ENCODE measurements at regions not wholly inside any gene's neighbourhood (a gene's known extent, or its start where the extent isn't known, plus 50 kb on each side); places are given as distances from the start of the nearest gene placed in this dataset.
"Not testable (repeated sequence)": the region's sequence is repeated elsewhere in the genome, so short reads cannot be mapped to it uniquely, and the experiment has no call there.

GRCh38 chr14:105721996-105722709, 195.8 kb downstream of the TMEM121 start:
- H4K20me1 ChIP-seq; H3K4me2 ChIP-seq; H3K9ac ChIP-seq; H3K9me3 ChIP-seq (replicated peaks in 1 of 11); H3K27ac ChIP-seq; H3K27me3 ChIP-seq; H3K36me3 ChIP-seq; H3K4me3 ChIP-seq: not testable (repeated sequence)
- H3K4me1 ChIP-seq = peaks cover 0 to 16% (median 14%) of the 10 kb centered on the region in 10 experiments; a peak in 14 of 20 replicates

GRCh38 chr14:105723271-105723670, 196.9 kb downstream of the TMEM121 start:
- not testable (repeated sequence) for H3K4me3 ChIP-seq; H4K20me1 ChIP-seq; H3K36me3 ChIP-seq; H3K9ac ChIP-seq; H3K9me3 ChIP-seq (replicated peaks in 1 of 11); H3K27me3 ChIP-seq
- peak overlapping the region in 3 of 11 experiments; percentile 44 to 71 (median 46); a peak in 2 of 22 replicates for H3K4me2 ChIP-seq
- peaks cover 0 to 16% (median 14%) of the 10 kb centered on the region in 10 experiments; a peak in 14 of 20 replicates for H3K4me1 ChIP-seq
- peak overlapping the region in 1 of 11 experiments; percentile 7; a peak in 1 of 22 replicates for H3K27ac ChIP-seq

- H3K36me3 ChIP-seq, H4K20me1 ChIP-seq, H3K27me3 ChIP-seq, H3K9ac ChIP-seq, H3K4me3 ChIP-seq: not testable (repeated sequence)
- Histone ChIP-seq H3K4me1 (peaks cover 0 to 16% (median 14%) of the 10 kb centered on the region in 10 experiments; a peak in 14 of 20 replicates), H3K4me2 (peak overlapping the region in 7 of 11 experiments; percentile 16 to 71 (median 46); a peak in 10 of 22 replicates), H3K27ac (peak overlapping the region in 1 of 11 experiments; percentile 44; a peak in 2 of 22 replicates), H3K9me3 (replicated peaks in 1 of 11) (peaks cover 0 to 10% (median 0%) of the 10 kb centered on the region in 11 experiments; a peak in 2 of 22 replicates)
These were observed 197.4 kb downstream of the TMEM121 start for GRCh38 chr14:105723776-105724175.

GRCh38 chr14:105729825-105730368, 203.5 kb downstream of the TMEM121 start:
- not testable (repeated sequence) for H3K4me2 ChIP-seq, H3K9ac ChIP-seq, H3K36me3 ChIP-seq, H3K27me3 ChIP-seq, H3K4me3 ChIP-seq, H3K27ac ChIP-seq, H4K20me1 ChIP-seq
- H3K4me1 ChIP-seq = peaks cover 1 to 14% (median 12%) of the 10 kb centered on the region in 10 experiments; a peak in 14 of 20 replicates
- peaks cover 0 to 11% (median 0%) of the 10 kb centered on the region in 11 experiments; a peak in 2 of 22 replicates for H3K9me3 ChIP-seq (replicated peaks in 1 of 11)

GRCh38 chr14:105730731-105731130, 204.3 kb downstream of the TMEM121 start:
- H3K36me3 ChIP-seq, H3K9ac ChIP-seq, H3K4me3 ChIP-seq, H3K27me3 ChIP-seq, H3K27ac ChIP-seq, H3K4me2 ChIP-seq, H4K20me1 ChIP-seq: not testable (repeated sequence)
- peaks cover 0 to 14% (median 11%) of the 10 kb centered on the region in 10 experiments; a peak in 11 of 20 replicates for H3K4me1 ChIP-seq
- H3K9me3 ChIP-seq (replicated peaks in 1 of 11) = peaks cover 0 to 11% (median 0%) of the 10 kb centered on the region in 11 experiments; a peak in 2 of 22 replicates

GRCh38 chr14:105731221-105731985, 205.0 kb downstream of the TMEM121 start:
- not testable (repeated sequence) for H3K4me2 ChIP-seq, H3K36me3 ChIP-seq, H3K27me3 ChIP-seq, H3K9ac ChIP-seq, H3K27ac ChIP-seq, H4K20me1 ChIP-seq, H3K4me3 ChIP-seq
- peaks cover 0 to 14% (median 11%) of the 10 kb centered on the region in 10 experiments; a peak in 11 of 20 replicates for H3K4me1 ChIP-seq
- peaks cover 0 to 11% (median 0%) of the 10 kb centered on the region in 11 experiments; a peak in 2 of 22 replicates for H3K9me3 ChIP-seq (replicated peaks in 1 of 11)

- no peak overlapping the region for H3K4me3 ChIP-seq
- no peaks in the 10 kb centered on the region for H3K27me3 ChIP-seq
- H3K27ac ChIP-seq = no peak overlapping the region
- H3K4me2 ChIP-seq = peak overlapping the region in 7 of 11 experiments; percentile 4 to 51 (median 24); a peak in 10 of 22 replicates
- no peaks in the 10 kb centered on the region for H4K20me1 ChIP-seq
- H3K4me1 ChIP-seq = peaks cover 0 to 14% (median 11%) of the 10 kb centered on the region in 10 experiments; a peak in 11 of 20 replicates
- H3K9me3 ChIP-seq (replicated peaks in 1 of 11) = peaks cover 0 to 5% (median 0%) of the 10 kb centered on the region in 11 experiments; a peak in 2 of 22 replicates
- H3K9ac ChIP-seq = no peak overlapping the region
- TF ChIP-seq Cebpa-rat (IDR thresholded peaks at IDR 0.05) = no peak
- H3K36me3 ChIP-seq = no peaks in the 10 kb centered on the region
These were observed 207.0 kb downstream of the TMEM121 start for GRCh38 chr14:105733081-105734065.

GRCh38 chr14:105734241-105734640, 207.9 kb downstream of the TMEM121 start:
- H4K20me1 ChIP-seq; H3K36me3 ChIP-seq; H3K4me3 ChIP-seq; H3K9me3 ChIP-seq (replicated peaks in 1 of 11); H3K27ac ChIP-seq; H3K4me2 ChIP-seq; H3K9ac ChIP-seq; H3K27me3 ChIP-seq: not testable (repeated sequence)
- H3K4me1 ChIP-seq = peaks cover 0 to 14% (median 11%) of the 10 kb centered on the region in 10 experiments; a peak in 11 of 20 replicates

- not testable (repeated sequence) for H3K9ac ChIP-seq; H3K4me3 ChIP-seq; H3K9me3 ChIP-seq (replicated peaks in 1 of 11); H3K27ac ChIP-seq; H3K27me3 ChIP-seq; H3K4me2 ChIP-seq; H4K20me1 ChIP-seq; H3K36me3 ChIP-seq
- H3K4me1 ChIP-seq = peaks cover 0 to 14% (median 11%) of the 10 kb centered on the region in 10 experiments; a peak in 11 of 20 replicates
These were observed 209.9 kb downstream of the TMEM121 start for GRCh38 chr14:105736331-105736730.

Data from BLaER1 treated with 17β-estradiol and CSF1 and Interleukin-3, amounts not matched to agents 10 nM and 100 nM (cell line).